Stomach (tissue), 4 donors: ENCODE measurements at regions not wholly inside any gene's neighbourhood (a gene's known extent, or its start where the extent isn't known, plus 50 kb on each side); places are given as distances from the start of the nearest gene placed in this dataset.

Experiments
- EP300 ChIP-seq: sonication (generic); formaldehyde crosslinking; IDR thresholded peaks from one replicate; pipeline ENCODE4 v1.6.1; 2017; ENCODE audit warnings: antibody characterized with exemption
- POLR2A ChIP-seq, 4 donors: fragments of 450-650 bp; IDR thresholded peaks; one replicate each; pipeline ENCODE4 v1.6.1; 2016; ENCODE audit warnings: antibody characterized with exemption in 4 of 4, control low read depth in 2 of 4, mild to moderate bottlenecking in 1 of 4, moderate library complexity in 1 of 4
- POLR2AphosphoS5 ChIP-seq, 3 donors: sonication (generic); formaldehyde crosslinking; IDR thresholded peaks; one replicate each; pipeline ENCODE4 v1.6.1; 2016; ENCODE audit warnings: antibody characterized with exemption in 3 of 3
- TF ChIP-seq, protein P1 (sequence below), 7 experiments: fragments of 450-650 bp in 4 of 7; fragments of 200-600 bp in 3 of 7; sonication (generic) in 3 of 7; IDR thresholded peaks; one replicate each; pipeline ENCODE4 v1.5.1; 2016 to 2019; ENCODE audit warnings: antibody characterized with exemption in 7 of 7, control low read depth in 2 of 7, mild to moderate bottlenecking in 1 of 7

DNA sequence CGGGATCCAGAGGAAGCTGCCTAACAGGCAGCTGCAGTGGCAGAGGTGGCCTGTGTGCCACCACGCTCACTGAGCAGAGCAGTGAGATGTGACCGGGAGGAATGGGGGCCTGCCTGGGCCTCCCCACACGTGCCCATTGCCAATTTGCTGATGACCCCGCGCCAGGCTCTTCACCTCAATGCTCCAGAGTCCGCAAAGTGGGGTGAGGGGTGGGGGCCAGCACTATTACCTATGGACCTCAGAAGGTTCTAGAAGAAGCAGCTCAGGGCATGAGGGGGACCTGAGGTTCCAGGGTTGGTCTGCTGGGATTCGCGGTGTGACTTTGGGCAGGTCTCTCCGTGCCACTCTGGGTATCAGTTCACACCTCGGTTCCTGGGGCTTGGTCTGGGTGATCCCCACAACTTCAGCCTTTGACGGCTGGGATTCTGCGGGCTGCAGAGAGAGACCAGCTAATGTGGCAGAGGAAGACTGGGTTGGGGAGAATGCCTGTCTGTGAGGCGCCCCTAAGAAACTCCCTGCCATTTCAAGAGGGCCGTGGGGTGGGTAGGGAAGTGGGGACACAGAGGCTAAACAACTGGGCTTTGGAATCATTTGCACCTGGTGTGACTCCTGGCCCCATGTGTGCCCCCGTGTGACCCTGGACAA is 231.0 kb upstream of the MVB12B start:
- TF ChIP-seq EP300 = no peak
- TF ChIP-seq POLR2AphosphoS5 (IDR thresholded peaks at IDR 0.05) = no peak
- TF ChIP-seq, protein P1, sequence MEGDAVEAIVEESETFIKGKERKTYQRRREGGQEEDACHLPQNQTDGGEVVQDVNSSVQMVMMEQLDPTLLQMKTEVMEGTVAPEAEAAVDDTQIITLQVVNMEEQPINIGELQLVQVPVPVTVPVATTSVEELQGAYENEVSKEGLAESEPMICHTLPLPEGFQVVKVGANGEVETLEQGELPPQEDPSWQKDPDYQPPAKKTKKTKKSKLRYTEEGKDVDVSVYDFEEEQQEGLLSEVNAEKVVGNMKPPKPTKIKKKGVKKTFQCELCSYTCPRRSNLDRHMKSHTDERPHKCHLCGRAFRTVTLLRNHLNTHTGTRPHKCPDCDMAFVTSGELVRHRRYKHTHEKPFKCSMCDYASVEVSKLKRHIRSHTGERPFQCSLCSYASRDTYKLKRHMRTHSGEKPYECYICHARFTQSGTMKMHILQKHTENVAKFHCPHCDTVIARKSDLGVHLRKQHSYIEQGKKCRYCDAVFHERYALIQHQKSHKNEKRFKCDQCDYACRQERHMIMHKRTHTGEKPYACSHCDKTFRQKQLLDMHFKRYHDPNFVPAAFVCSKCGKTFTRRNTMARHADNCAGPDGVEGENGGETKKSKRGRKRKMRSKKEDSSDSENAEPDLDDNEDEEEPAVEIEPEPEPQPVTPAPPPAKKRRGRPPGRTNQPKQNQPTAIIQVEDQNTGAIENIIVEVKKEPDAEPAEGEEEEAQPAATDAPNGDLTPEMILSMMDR (IDR thresholded peaks at IDR 0.05) = no peak
- no peak for TF ChIP-seq POLR2A (IDR thresholded peaks at IDR 0.05)
